HG03064 (cell line): ENCODE measurements at regions not wholly inside any gene's neighbourhood (a gene's known extent, or its start where the extent isn't known, plus 50 kb on each side); places are given as distances from the start of the nearest gene placed in this dataset.

Experiments used
- ATAC-seq: cut with Tn5 transposase; IDR thresholded peaks from one replicate; pipeline ENCODE4 v1.9.1; 2021; ENCODE audit warnings: low read depth; ENCODE audit not compliant: unreplicated experiment

DNA sequence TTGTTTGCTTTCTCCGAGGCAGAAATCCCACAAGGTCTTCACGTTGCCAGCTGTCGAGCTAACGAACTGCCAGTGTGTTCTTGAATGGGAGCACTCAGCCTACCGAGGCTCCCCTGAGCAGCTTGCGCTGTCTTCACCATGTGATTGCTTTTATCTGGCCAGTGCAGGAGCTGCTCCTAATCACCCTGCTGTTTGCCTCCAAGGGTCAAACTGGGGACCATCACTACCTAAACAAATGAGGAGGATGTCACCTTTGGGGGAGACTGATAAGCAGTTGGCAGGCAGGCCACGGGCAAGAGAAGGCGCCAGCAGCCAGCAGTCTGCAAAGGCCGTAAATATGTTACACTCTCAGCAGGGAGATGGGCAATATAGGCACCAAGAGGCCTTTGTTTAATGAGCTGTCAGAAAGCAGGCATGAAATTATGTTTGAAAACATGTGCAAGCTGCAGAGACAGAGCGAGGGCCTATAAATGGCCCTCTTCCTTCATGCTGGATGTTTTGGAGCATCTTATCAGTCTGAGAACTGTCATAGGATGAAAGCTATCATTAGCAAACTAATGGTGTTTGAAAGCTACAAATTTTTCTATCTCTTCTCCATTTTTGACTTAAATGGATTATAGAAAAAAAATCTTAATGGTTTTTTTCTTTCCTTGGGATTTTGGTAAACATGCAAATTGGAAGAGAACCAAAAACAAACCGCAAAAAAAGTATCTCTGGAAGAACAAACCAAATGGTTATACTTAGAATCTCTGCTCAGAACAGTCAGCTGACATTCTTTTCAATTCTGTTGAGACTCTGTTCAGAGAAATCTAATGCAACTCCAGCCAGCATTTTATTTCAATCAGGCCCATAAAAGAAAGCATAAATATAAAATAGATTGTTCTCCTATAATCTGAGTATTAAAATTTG lies 267.3 kb upstream of the NPVF start:
- no peak for ATAC-seq

GRCh38 chr7:25496476-25497368 lies 268.4 kb upstream of the NPVF start:
- ATAC-seq = peak; percentile 81

- no peak for ATAC-seq
These were observed 272.2 kb upstream of the NPVF start for GRCh38 chr7:25500393-25500921.

GRCh38 chr7:25503306-25503705 lies 275.0 kb upstream of the NPVF start:
- ATAC-seq = no peak

DNA sequence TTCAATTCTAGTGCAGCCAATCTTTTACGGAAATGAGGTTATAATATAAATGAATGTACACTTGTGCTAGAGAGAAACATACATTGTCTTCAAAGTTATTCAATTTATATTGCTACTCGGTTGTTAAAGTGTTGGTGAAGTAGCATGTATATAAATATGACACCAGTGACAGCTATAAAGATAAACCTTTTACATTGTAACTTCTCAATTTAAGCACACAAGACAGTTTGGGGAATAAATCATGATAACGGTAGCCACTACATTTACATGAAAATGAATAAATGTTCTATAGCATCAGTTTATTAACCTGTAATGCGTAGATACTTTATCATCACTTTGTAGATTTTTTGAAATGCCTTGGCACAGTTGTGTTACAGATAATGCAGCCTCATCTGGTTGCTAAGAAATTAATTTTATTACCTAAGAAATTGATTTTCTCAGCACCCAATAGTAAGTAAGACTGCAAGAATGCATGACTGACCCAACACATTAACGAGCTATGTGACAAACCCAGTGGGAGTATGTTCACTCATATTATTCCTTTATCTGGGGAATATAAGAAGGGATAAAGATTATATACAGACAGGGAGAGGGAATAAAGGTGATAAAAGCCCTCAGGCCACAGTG lies 283.9 kb upstream of the NPVF start:
- no peak for ATAC-seq

GRCh38 chr7:25515633-25516275 lies 287.5 kb upstream of the NPVF start:
- no peak for ATAC-seq

- ATAC-seq = no peak
These were observed 289.6 kb upstream of the NPVF start for GRCh38 chr7:25517906-25518305.

GRCh38 chr7:25520017-25520416 lies 291.7 kb upstream of the NPVF start:
- no peak for ATAC-seq

DNA sequence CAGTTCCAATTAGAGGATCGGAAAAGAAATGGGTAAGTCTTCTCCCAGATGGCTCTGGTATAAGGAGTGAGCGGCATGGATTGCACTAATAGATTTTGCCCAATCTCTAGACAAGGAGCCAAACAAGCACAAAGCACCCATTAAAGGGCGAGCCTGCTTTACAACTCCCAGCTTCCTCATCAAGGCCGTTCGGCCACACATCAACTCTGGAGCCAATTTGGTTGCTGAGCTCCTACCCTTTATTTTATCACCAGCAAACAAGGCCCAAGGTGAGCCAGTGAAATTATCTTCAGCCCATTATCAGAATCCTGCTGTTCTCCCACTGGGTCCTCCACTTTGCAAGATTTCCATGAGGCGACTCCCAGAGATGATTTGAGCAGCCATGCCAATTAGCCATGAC lies 292.2 kb upstream of the NPVF start:
- ATAC-seq = no peak

GRCh38 chr7:25521236-25521635 lies 292.9 kb upstream of the NPVF start:
- no peak for ATAC-seq

- no peak for ATAC-seq
These were observed 294.4 kb upstream of the NPVF start for GRCh38 chr7:25522727-25523126.

- no peak for ATAC-seq
These were observed 299.4 kb upstream of the NPVF start for GRCh38 chr7:25527665-25528170.

GRCh38 chr7:25529320-25529719 lies 301.0 kb upstream of the NPVF start:
- no peak for ATAC-seq

GRCh38 chr7:25536851-25537250 lies 308.6 kb upstream of the NPVF start:
- ATAC-seq = no peak

DNA sequence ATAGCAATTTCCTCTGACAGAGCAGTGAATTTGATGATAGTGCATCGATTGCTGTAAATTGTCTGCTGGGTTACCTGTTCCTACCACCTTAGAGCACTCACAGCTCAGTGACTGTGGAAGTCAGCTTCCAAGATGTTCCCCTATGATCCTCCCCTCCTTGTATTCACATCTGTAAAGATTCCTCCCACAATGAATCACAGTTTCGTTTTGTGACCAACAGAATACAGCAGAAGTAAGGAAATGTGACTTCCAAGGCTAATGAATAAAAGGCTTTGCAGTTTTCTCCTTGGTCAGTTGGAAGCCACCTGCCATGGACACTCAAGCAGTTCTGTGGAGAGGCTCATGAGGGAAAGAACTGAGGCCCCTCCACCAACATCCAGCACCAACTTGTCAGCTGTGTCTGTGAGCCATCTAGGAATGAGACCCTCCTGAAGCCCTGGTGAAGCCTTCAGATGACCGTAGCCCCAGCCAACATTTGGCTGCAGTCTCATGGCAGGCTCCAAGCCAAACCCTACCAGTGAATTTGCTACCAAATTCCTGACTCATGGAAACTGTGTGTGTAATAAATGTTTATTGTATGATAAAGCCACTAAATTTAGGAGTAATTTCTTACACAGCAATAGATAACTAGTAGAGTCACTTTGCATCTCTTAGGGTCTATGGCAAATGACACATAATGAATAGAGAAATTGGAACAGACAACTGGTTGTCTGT lies 309.5 kb upstream of the NPVF start:
- no peak for ATAC-seq

DNA sequence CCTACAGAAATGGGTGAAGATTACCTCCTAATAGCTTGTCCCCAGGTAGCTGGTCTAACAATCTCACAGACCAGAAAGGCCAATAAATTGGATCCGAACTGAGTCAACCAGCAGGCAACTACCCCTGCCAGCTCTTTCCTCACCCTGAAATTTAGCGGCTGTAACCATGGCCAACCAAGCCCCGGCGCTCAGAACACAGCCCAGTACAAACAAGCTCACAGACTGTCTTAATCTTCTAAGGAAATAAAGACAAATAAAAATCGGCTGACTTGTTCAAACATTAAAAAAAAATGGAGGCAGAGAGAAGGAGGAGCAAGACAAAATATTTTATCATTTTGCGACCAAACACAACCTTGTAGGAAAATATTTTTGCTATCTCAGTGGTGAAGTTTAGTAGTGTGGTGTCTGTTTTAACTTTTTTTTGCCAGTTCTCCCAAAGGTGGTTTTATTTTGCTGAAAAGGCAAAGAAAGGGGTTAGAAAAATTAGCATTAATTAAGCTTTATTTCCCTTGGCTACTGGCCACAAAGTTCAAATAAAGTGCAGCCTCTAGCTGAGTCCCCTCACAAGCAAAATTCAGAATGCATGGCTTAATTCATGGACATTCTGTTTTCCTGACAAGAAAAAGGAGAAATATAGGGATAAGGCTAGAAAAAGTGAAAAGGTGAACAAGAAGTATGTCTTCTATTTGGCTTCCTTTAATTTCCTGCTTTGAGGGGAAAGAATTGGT lies 313.0 kb upstream of the NPVF start:
- no peak for ATAC-seq

- ATAC-seq = no peak
These were observed 313.6 kb upstream of the NPVF start for GRCh38 chr7:25541877-25542276.

GRCh38 chr7:25543210-25543609 lies 314.9 kb upstream of the NPVF start:
- no peak for ATAC-seq

- no peak for ATAC-seq
These were observed 315.5 kb upstream of the NPVF start for GRCh38 chr7:25543798-25544197.
